ENCODE measurements at regions not wholly inside any gene's neighbourhood (a gene's known extent, or its start where the extent isn't known, plus 50 kb on each side); places are given as distances from the start of the nearest gene placed in this dataset.

- no peak for TF ChIP-seq POLR2A (IDR thresholded peaks at IDR 0.05)
- TF ChIP-seq CTCF (IDR thresholded peaks at IDR 0.05), result no peak
- no peak for TF ChIP-seq EP300 (IDR thresholded peaks at IDR 0.05)
These were observed 136.6 kb downstream of the RNF152 start for GRCh38 chr18:61756244-61756643.
